Muscle layer of colon (tissue), 2 donors: ENCODE measurements at regions not wholly inside any gene's neighbourhood (a gene's known extent, or its start where the extent isn't known, plus 50 kb on each side); places are given as distances from the start of the nearest gene placed in this dataset.

Experiments used
- H3K27ac ChIP-seq: one replicate; pipeline ENCODE4 v1.7.0; 2013; ENCODE audit warnings: low read depth, mild to moderate bottlenecking, low read length, moderate library complexity
- H3K27me3 ChIP-seq, 2 donors: one replicate each; pipeline ENCODE4 v1.7.0; 2013; ENCODE audit warnings: low read length in 2 of 2, mild to moderate bottlenecking in 2 of 2; ENCODE audit not compliant: insufficient read depth in 2 of 2, control insufficient read depth in 1 of 2
- H3K36me3 ChIP-seq: one replicate; pipeline ENCODE4 v1.7.0; 2013; ENCODE audit warnings: mild to moderate bottlenecking, low read length; ENCODE audit not compliant: insufficient read depth
- H3K4me1 ChIP-seq: one replicate; pipeline ENCODE4 v1.7.0; 2013; ENCODE audit warnings: mild to moderate bottlenecking, low read length; ENCODE audit not compliant: insufficient read depth
- H3K4me3 ChIP-seq, 2 donors: one replicate each; pipeline ENCODE4 v1.7.0; 2013; ENCODE audit warnings: low read length in 2 of 2, low read depth in 1 of 2, mild to moderate bottlenecking in 1 of 2, moderate library complexity in 1 of 2
- H3K9ac ChIP-seq: one replicate; pipeline ENCODE4 v1.7.0; 2013; ENCODE audit warnings: low read length
- H3K9me3 ChIP-seq: one replicate; pipeline ENCODE4 v1.7.0; 2013; ENCODE audit warnings: mild to moderate bottlenecking, low read length
- donor health status: abdominal sarcoma.
- donor health status: Adenocarcinoma of cecum.

- H3K4me3 ChIP-seq, result no peak overlapping the region
- H3K27ac ChIP-seq, result no peak overlapping the region
- no peaks in the 10 kb centered on the region for H3K36me3 ChIP-seq
- H3K9me3 ChIP-seq, result no peaks in the 10 kb centered on the region
- no peaks in the 10 kb centered on the region for H3K4me1 ChIP-seq
- no peak overlapping the region for H3K9ac ChIP-seq
- peaks cover 0 to 8% of the 10 kb centered on the region in 2 donors for H3K27me3 ChIP-seq
Observed at GRCh38 chr1:5738911-5739462, 253.2 kb downstream of the NPHP4 start.

DNA sequence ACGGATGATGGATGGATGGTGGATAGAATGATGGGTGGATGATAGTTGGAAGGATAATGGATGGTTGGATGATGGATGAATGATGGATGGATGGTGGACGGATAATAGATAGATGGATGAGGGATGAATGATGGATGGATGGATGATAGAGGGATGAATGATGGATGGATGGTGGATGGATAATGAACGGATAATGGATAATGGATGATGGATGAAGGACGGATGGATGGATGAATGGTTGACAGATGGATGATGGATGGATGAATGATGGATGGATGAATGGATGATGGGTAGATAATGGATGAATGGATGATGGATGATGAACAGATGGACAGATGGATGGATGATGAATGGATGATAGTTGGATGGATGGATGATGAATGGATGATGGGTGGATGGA, 255.1 kb downstream of the NPHP4 start:
- Histone ChIP-seq H3K9me3 (no peaks in the 10 kb centered on the region), H3K36me3 (no peaks in the 10 kb centered on the region), H3K4me1 (no peaks in the 10 kb centered on the region), H3K27me3 (peaks cover 0 to 4% of the 10 kb centered on the region in 2 donors), H3K27ac (no peak overlapping the region), H3K9ac (no peak overlapping the region), H3K4me3 (no peak overlapping the region)

DNA sequence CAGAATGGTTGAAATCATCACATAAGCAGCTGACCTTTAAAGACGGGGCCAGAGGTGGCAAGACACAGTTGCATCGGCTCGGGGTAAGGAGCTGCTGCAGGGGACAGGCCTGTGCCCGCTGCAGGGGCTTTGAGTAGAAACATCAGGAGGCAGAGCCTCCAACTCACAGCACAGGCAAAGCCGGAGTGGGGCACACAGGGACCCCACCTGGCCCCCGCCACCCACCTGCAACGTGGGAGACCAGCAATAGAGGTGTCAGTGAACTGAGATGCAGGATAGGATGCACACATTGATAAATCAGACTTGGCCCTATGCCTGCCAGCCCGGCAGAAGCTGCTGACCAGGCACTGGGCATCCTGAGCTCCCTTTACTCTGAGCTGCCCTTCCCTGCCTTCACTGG, 257.2 kb downstream of the NPHP4 start:
- Histone ChIP-seq H3K4me3 (no peak overlapping the region), H3K27ac (no peak overlapping the region), H3K9me3 (no peaks in the 10 kb centered on the region), H3K9ac (no peak overlapping the region), H3K27me3 (peaks cover 0 to 4% of the 10 kb centered on the region in 2 donors), H3K4me1 (no peaks in the 10 kb centered on the region), H3K36me3 (no peaks in the 10 kb centered on the region)

DNA sequence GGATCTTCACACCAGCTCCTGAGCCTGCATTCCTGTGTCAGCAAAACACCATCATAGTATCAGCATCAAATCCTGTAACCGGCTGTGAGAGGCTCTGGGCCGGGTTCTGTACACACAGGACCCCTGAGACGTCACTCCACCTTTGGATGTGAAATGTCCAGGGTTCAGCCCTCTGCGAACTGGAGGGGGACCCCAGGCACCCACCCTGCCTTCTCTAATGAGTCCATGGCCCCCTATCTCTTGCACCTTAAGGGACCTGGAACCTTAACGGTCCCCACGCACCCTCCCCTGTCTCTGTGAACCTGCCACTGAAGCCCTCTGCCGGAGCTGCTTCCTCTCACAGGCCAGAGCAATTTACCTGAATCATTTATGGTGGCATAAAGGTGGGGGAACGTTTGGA, 257.8 kb downstream of the NPHP4 start:
- Histone ChIP-seq H3K27me3 (peaks cover 0 to 4% of the 10 kb centered on the region in 2 donors), H3K27ac (no peak overlapping the region), H3K9ac (no peak overlapping the region), H3K9me3 (no peaks in the 10 kb centered on the region), H3K4me1 (no peaks in the 10 kb centered on the region), H3K4me3 (no peak overlapping the region), H3K36me3 (no peaks in the 10 kb centered on the region)

- no peaks in the 10 kb centered on the region for H3K9me3 ChIP-seq
- peaks cover 0 to 4% of the 10 kb centered on the region in 2 donors for H3K27me3 ChIP-seq
- H3K4me1 ChIP-seq, result no peaks in the 10 kb centered on the region
- H3K36me3 ChIP-seq, result no peaks in the 10 kb centered on the region
- H3K27ac ChIP-seq, result no peak overlapping the region
- H3K4me3 ChIP-seq, result no peak overlapping the region
- no peak overlapping the region for H3K9ac ChIP-seq
Observed at GRCh38 chr1:5733596-5733995, 258.6 kb downstream of the NPHP4 start.

DNA sequence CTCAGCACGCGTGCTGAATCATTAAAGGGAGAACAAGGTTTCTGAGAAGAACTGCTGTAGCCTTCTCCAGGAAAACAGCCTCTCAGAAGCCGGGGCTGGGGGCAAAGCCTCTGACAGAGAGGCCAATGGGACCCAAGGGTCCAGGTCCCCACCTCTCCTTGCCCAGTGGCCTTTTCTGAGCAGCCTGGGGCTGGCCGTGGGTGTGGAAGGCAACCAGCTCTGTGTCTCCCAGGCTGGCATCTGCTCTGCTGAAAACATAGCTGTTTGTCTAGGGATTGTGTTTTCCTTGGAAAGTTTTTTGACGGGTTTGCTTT, 261.2 kb downstream of the NPHP4 start:
- H3K9ac ChIP-seq, result no peak overlapping the region
- H3K27me3 ChIP-seq, result peaks cover 0 to 4% of the 10 kb centered on the region in 2 donors
- no peaks in the 10 kb centered on the region for H3K36me3 ChIP-seq
- no peak overlapping the region for H3K27ac ChIP-seq
- no peaks in the 10 kb centered on the region for H3K9me3 ChIP-seq
- H3K4me3 ChIP-seq, result no peak overlapping the region
- peaks cover 4% of the 10 kb centered on the region for H3K4me1 ChIP-seq

GRCh38 chr1:5730272-5731109, 261.7 kb downstream of the NPHP4 start:
- Histone ChIP-seq H3K36me3 (no peaks in the 10 kb centered on the region), H3K27ac (no peak overlapping the region), H3K9me3 (no peaks in the 10 kb centered on the region), H3K27me3 (peaks cover 0 to 4% of the 10 kb centered on the region in 2 donors), H3K4me1 (peaks cover 4% of the 10 kb centered on the region), H3K9ac (no peak overlapping the region), H3K4me3 (no peak overlapping the region)

GRCh38 chr1:5729636-5730145, 262.5 kb downstream of the NPHP4 start:
- H3K9ac ChIP-seq, result no peak overlapping the region
- no peaks in the 10 kb centered on the region for H3K9me3 ChIP-seq
- H3K27me3 ChIP-seq, result peaks cover 0 to 4% of the 10 kb centered on the region in 2 donors

DNA sequence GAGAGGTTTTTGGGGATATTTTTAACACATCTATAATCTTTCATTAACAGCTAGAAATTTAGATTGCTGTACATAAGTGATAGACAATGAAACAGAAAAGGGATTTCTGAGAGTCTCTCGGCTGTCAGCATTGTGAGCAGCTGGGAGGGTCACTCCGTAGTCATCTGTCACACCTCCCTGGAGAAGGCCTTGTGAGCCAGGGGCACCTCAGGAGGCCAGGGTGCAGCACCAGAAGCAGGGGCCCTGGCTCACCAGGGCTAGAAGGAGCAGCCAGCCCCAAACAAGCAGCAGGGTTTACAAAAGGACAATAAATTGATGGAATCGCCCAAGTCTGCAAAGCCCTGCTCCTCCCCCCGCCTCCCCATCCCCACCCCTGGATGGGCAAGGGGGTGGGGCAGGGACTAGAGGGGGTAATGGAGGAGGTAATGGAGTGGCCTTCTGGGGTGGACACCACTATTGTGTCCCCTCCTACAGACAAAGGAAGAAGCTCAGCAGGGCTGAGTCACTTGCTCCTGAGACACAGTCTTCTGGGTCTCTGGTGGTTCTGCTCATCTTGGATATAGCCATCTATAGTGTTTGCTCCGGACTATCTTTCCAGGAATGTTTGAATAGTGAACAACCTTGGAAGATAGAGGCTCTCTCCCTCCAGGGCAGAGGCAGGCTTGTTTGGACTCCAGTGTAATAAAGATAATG, 263.4 kb downstream of the NPHP4 start:
- Histone ChIP-seq H3K36me3 (no peaks in the 10 kb centered on the region), H3K4me1 (peaks cover 4% of the 10 kb centered on the region), H3K9me3 (no peaks in the 10 kb centered on the region), H3K27ac (no peak overlapping the region), H3K27me3 (no peaks in the 10 kb centered on the region), H3K9ac (no peak overlapping the region), H3K4me3 (no peak overlapping the region)

More at GRCh38 chr1:5729636-5730145, 262.5 kb downstream of the NPHP4 start:
- H3K27ac ChIP-seq, result no peak overlapping the region
- H3K4me3 ChIP-seq, result no peak overlapping the region
- H3K4me1 ChIP-seq, result peaks cover 4% of the 10 kb centered on the region
- H3K36me3 ChIP-seq, result no peaks in the 10 kb centered on the region

GRCh38 chr1:5727871-5728643, 264.2 kb downstream of the NPHP4 start:
- Histone ChIP-seq H3K4me3 (no peak overlapping the region), H3K9me3 (no peaks in the 10 kb centered on the region), H3K9ac (no peak overlapping the region), H3K36me3 (no peaks in the 10 kb centered on the region), H3K27ac (no peak overlapping the region), H3K4me1 (peaks cover 4% of the 10 kb centered on the region), H3K27me3 (no peaks in the 10 kb centered on the region)

GRCh38 chr1:5727191-5727590, 265.0 kb downstream of the NPHP4 start:
- Histone ChIP-seq H3K36me3 (no peaks in the 10 kb centered on the region), H3K27me3 (no peaks in the 10 kb centered on the region), H3K4me1 (peaks cover 4% of the 10 kb centered on the region), H3K4me3 (no peak overlapping the region), H3K9me3 (no peaks in the 10 kb centered on the region), H3K9ac (no peak overlapping the region), H3K27ac (no peak overlapping the region)
